Epidermal melanocyte (primary cell): ENCODE measurements at regions not wholly inside any gene's neighbourhood (a gene's known extent, or its start where the extent isn't known, plus 50 kb on each side); places are given as distances from the start of the nearest gene placed in this dataset.
"Not testable (repeated sequence)": the region's sequence is repeated elsewhere in the genome, so short reads cannot be mapped to it uniquely, and the experiment has no call there.

ENCODE experiments used
- DNase-seq: peaks from one replicate; pipeline ENCODE4 v3.0.0; 2011; ENCODE audit warnings: low spot score; ENCODE audit not compliant: insufficient read length

DNA sequence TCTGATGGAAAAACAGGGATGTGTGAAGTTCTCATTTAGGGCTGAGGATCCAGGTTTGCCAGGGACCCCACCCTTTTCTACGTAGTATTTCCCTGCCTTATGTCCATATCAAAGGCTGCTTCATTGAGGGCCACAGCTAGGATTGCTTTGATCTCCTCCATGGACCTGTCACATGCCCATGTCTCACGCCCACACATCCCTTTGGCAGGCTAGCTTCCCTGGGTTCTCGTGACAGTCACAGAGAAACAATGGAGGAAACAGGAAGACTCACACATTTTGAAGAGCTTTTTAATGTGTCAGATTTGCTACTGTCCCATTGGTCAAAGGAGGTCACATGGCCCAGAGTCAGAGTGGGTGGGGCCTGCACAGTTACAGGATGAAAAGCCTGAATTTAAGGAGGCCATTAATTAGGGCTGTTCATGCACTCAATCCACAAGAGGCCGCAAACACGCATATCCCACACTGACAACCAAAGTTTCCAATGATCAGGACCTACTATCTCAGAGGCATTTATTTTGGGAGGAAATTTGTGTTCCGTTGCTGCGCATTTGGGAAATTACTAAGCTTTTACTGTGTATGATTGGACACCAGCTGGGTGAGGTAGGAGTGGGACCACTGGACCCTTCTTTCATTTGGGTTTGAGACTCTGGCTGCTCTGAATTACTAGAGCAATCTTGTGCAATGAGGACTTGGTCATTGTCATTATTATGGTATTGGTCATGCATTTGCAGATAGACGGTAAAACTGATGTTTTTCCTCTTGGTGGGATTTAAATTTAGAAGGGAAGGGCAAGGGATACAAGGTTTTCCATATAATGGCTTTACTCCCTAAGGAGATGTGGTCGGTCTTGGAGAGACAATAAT lies 266.2 kb downstream of the KTN1 start:
- no peak for DNase-seq

DNA sequence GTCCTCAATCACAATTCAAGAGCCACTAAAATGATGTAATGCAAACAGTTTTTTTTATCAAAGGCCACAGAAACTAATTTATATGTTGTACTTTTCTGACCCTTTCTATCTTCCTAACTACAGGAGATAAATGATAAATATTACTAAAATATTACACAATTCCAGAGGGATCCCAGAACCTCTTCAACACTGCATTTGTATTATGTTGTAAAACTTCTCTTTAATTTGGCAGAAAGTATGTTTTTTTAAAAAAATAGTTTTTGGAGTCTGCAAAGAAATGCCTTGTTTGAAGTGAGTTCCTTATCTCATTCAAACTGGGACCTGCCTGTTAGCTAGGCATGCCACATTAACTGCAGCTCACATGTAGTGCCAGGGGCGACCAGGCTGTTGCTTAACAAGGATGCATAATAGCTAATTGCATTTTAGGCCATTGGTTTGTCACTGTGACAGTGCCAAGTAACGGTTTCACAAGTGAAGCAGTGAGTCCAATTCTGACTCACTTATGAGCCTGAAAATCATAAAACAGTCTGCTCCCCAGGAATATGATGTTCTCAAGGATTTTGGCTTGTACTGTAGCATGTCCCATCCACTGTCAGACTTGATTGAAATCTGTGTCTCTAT lies 266.9 kb downstream of the KTN1 start:
- DNase-seq = no peak

DNA sequence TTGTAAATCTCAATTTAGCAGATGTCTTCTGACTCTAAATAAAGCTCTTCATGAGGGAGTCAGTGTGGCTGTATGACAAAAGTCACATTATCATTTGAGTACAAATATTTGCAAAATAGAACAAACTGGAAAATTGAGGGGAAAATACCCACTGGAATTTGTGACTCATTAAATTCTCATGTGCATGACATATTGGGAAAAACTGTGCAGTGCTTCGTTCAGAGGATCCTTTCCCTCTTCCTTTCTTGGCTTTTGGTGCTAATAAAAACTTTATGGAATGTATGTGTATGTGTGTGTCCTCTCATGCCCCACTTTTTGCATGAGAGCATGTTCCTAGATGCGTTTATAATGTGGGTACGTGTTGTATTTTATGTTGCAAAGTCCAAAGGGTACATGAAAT lies 267.8 kb downstream of the KTN1 start:
- no peak for DNase-seq

DNA sequence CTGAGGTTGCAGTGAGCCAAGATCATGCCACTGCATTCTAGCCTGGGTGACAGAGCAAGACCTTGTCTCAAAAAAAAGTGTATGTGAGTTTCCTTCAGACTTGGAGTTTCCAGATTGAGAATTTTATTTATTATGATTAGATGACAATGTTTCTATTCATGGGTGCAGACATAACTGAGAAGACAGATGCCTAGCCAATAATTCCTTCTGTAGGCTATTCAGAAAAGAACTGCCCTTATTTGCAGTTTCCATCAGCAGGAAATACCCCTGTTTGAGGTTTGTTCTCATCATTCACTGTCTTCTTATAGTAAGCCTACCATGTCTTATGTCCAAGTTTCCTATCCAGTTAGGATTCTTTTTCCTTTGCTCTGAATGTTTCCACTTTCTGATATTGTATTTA lies 269.0 kb downstream of the KTN1 start:
- no peak for DNase-seq

DNA sequence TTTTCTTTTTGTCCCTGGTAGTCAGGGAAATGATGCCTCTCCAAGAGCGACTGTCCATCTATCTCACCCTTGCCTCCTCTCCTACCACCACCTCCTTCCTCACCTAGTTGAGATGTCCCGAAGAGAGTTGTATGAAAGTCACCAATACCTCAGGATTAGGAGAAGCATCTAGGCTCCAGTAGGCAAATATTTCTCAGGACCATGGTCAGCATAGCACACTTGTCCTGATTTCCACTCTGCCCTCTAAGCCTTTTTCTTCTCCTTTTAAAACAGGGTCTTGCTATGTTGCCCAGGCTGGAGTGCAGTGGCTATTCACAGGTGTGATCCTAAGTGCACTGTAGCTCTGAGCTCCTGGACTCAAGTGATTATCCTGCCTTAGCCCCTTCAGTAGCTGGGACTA lies 268.4 kb upstream of the PELI2 start:
- DNase-seq = no peak

DNA sequence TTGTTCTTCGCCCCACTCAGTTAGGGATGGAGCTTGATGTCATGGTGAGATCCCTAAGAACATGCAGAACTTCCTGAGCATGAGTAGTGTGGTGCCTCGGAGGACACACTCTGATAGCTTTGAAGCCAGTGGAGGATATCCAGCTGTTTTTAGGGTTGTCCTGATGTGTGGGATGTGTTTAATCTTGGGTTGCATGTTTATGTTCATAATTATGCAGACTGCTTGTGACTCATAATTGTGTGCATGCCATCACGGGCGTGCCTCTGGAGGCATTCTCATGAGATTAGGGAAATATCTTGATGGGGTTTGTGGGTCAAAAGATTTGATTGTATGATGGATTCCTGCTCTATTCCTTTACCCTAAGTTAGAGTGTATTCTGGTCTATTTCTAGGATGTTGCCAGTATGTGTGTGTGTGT lies 267.4 kb upstream of the PELI2 start:
- no peak for DNase-seq

DNA sequence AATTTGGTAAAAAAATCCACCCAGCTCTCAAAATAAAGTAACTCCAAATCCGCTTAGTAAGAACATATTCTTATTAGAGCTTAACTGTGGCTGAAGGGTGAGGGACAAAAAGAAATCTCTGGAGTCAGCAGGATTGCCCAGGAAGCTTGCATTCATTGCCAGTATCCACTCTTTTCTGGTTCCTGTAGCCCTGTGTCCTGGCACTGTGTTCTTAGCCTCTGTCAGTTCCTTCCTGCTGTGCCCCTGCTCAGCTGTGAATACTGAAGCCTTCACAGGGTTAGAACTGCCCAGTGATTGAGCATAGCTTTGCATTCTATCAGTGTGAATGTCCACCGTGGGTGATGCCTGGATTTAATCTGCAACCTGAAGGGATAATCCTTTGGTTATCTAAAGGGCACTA lies 266.9 kb upstream of the PELI2 start:
- no peak for DNase-seq

DNA sequence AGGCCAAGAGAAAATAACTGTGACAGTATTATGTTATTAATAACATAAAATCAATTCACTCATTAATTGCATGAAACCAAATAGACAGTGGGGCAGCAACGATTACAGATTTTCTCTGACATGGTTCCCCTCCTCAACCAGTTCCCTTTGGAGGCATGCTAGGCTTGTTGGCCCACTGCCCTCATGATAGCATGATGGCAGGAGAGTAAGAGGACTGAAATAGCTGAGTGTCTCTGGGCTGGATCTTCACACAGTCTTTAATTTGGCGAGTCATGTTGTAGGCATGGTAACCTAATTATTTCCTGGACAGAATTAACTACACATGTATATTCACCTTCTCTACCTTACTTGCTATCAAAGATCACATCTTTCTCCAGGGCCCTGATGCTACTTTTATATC lies 266.2 kb upstream of the PELI2 start:
- DNase-seq = no peak

DNA sequence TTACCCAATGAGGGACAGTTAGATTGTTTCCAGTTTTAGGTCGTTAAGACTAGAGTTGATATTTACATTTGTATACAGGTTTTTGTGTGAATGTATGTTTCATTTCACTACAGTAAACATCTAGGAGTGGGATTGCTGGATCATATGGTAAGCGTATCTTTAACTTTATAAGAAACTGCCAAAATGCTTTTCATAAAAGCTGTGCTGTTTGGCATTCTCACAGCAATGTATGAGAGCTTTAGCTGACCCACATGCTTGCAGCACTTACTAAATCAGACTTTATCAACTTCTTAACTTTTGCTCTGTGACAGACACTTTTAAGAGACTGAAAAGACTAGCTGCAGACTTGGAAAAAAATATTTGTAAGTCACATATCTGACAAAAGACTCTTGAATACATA lies 262.5 kb upstream of the PELI2 start:
- no peak for DNase-seq

DNA sequence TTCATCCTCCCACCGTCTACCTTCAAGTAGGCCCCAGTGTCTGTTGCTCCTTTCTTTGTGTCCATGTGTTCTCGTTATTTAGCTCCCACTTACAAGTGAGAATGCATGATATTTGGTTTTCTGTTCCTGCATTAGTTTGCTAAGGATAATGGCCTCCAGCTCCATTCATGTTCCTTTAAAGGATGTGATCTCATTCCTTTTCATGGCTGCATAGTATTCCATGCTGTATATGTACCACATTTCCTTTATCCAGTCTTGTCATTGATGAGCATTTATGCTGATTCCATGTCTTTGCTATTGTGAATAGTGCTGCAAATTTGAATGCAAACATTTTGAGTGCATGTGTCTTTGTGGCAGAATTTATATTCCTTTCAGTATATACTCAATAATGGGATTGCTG lies 259.6 kb upstream of the PELI2 start:
- no peak for DNase-seq

DNA sequence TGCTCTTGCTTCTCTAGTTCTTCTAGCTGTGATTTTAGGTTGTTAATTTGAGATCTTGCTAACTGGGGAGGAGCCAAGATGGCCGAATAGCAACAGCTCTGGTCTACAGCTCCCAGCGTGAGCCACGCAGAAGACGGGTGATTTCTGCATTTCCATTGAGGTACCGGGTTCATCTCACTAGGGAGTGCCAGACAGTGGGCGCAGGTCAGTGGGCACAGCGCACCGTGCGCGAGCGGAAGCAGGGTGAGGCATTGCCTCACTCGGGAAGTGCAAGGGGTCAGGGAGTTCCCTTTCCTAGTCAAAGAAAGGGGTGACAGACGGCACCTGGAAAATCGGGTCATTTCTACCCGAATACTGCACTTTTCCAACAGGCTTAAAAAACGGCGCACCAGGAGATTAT lies 256.6 kb upstream of the PELI2 start:
- not testable (repeated sequence) for DNase-seq

DNA sequence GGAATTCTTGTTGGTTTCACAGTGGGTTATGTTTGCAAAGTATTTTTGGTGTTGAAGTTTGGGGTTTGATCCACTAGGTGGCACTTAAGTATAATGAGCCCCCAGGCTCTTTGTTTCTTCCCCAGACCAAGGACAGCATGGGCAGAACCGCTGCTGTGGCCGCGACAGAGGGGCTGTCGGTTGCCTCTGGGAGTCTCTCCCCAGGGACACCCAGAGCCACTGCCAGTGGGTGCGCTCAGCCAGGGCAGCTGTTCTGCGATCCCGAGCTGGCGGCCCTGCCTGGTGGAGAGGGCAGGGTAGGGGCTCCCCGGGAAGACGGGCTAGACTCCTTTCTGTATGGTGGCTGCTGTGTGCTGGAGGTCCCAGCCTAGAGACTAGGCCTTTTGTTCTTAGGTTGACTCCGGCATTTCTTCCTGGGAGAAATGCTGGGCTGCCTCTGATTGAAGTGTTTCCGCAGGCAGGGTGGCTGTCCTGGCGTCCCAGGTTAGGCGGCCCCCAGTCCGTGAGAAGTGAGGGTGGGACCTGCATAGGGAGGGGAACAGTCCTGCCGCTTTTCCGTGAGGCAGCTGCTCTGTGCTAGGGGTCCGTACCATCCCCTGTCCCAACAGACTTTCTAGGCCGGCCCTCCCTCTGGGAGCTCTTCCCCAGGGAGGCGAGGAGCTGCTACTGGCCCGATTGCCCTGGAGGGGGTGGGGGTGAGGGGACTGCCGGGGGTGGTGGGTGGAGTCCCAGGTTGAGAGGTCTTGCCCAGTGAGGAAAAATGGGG lies 253.1 kb upstream of the PELI2 start:
- DNase-seq = no peak

DNA sequence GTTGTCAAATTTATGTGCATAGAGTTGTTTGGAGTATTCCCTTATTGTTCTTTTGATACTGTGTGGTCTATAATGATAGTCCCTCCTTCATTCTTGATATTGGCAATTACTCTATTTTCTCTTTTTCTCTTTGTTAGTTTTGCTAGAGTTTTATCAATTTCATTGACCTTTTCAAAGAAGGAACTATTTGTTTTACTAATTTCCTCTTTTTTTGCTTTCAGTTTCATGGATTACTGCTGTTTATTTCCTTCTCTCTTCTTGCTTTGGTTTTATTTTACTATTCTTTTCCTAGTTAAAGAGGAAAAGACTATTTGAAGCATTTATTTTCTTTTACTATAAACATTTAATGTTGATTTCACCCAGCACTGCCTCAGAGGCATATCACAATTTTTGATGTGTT lies 250.9 kb upstream of the PELI2 start:
- DNase-seq = no peak

DNA sequence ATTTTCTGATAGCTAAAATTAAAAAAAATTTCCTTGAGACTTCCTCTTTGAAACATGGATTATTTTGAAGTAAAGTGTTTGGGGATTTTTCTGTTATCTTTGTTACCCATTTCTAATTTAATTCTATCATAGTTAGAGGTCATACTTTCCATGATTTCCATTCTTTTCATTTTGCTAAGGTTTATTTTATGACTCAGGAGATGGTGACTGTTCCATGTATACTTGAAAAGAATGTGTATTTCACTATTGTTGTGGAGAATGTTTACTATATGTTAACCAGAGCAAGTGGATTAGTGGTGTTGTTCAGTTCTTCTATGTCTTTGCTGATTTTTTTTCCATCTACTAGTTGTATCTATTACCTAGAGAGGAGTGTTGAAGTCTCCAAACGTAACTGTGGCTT lies 250.5 kb upstream of the PELI2 start:
- no peak for DNase-seq

DNA sequence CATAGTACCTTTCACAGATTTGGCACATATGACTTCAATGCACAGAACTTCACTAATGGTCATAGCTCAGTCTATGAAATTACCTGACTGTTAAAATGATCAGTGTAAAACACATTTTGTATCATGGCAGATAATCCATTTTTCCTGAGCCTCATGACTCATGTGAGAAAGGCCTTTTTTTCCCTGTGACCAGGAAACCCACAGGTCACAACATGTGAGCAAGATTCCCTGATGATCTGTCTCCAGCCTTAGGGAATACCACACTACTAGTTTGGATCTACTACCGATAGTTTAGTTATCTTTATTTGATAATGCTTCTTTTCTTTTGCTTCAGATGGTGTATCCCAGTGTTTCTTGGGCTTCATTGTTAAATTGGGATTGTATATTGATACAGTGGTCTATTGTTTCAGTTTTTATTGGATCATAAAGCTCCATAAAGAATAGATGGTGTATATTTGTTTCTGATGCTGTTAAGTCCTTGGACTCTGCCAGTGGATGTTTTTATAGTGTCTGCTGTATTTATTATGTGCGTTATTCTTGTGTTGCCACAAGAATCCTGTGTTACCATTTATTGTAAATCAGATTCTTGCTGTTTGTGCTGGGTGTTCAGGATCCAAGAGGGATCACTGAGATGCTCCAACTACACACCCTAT lies 248.7 kb upstream of the PELI2 start:
- DNase-seq = no peak

DNA sequence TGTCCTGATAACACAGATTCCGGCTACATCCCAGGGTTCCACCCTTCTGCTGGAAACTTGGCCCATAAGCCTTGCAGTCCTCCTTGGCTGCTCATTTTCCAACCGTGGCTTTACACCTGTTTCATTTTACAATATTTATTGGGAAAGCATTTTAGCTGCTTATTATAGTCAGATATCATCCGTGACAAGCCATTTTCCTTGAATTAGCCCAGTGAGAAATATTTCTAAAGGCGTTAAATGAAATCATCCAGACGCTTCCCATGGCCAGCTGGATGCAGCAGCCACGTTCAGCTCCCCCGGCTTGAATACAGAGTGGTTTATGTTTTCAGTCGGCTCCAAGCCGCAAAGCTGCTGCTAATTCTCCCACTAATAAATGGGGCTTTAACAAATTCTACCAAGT lies 245.0 kb upstream of the PELI2 start:
- DNase-seq = no peak

DNA sequence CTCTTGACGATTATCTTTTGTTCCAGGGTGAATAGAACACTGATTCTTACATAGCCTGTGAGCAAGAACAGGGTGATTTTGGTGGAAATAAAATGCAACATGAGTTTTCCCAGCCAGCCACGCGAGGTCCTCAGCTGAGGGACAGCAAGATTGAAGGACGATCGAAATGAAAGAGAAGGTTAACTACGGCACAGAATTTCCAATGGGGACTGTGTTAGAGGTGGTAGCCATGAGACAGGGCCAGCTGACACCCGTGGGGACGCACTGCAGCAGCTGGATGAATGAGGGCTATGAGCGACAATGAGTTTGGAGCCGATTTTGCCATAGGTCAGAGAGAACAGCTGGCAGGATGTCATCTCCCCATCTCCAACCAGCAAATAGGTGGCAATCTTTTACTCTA lies 243.4 kb upstream of the PELI2 start:
- DNase-seq = no peak

DNA sequence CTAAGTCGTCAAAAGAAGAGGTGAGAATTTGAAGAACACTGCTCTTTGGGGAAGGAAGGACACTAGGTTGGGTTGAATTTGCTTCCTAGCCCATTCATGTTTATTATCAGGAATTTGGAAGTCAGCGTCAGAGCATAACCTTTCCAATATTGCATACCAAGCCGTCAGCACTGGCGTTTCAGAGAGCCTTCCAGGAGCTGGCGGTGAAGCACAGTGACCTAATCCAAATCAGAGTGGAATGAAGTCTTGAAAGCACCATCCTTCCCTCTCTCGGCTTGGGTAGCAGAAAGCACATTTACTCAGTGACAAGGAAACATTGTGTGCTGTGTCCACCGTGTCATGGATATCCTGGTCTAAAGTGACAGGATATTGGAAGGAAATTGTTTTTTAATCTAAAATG lies 240.3 kb upstream of the PELI2 start:
- no peak for DNase-seq

DNA sequence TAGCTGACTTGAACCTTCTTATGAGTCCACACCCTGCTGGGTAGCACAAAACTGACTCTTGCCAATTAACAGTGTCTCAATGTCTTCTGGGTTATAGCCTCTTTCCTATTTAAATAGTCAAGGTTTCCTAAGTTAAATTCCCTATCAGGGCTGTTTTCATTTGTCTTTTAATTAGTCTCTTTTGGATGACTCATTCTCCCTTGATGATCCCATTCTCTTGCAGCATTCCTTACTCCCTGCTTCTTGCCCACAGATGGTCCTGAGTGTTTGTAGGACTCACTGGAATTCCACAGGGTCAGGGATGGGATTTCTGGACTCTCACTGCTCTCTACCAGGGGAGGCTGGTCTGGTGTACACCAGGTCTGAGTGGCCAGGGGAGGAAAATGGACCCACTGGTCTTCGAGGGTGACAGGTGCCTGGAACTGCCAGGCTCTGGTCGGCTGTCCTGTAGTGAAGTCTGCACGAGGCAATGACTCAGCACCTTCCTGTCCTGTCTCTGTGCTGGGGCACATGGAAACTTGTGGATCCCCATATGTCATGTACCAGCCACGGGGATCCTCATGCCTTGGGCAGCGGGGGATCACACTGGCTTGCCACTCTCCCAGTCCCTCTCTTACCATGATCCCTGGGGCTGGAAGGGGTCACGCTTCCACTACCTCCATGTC lies 236.5 kb upstream of the PELI2 start:
- DNase-seq = no peak

DNA sequence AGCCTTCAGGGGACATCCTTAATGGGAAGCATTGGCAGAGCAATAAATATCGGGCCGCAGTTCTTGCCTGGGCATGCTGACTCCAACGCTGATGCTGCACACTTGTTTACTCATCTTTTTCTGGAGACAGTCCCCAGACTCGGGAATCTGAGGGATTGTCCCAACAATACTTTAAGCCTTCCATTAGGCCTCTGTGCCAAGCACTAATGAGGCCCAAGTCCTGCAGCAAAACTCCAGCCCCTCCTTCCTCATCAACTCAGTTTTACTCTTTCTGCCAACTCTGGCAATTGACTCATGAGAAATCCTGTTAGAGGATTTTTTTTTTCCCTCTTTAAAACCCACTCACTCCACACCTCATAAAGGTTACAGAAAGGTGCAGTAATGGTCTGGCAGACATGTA lies 233.4 kb upstream of the PELI2 start:
- DNase-seq = no peak

DNA sequence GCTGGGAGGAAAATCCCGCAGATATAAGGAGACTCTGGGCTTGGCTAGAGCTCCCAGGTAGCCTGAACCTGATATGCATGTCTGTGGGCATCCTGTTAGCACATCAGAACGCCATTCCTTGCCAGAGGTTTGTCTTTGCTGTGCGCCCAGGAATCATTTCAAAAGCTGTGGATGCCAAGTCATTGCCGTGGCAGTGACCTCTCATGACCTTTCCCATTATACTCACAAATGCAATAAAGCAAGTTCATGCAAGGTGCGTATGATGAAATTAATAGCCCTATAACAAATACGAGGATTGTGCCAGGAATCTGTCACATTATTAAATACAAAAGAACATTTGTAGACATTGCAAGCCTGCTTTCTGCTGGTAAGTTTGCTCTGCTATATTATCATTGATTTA lies 229.1 kb upstream of the PELI2 start:
- DNase-seq = no peak
